Activated CD4-positive, alpha-beta T cell treated with anti-CD3 and anti-CD28 coated beads, Interleukin-2, amount 10 ng/mL, durations not matched to agents 7 days and 5 days (primary cell): ENCODE measurements at regions not wholly inside any gene's neighbourhood (a gene's known extent, or its start where the extent isn't known, plus 50 kb on each side); places are given as distances from the start of the nearest gene placed in this dataset.

ENCODE experiments used
- CTCF ChIA-PET: fragments of 350-600 bp; sonication (Branson Sonifier 250); formaldehyde crosslinking; loops from one replicate; lab custom pipeline; 2021; ENCODE audit warnings: antibody characterized with exemption; lab: Charles Lee
- POLR2A ChIA-PET: fragments of 350-600 bp; sonication (Branson Sonifier 250); formaldehyde crosslinking; loops from one replicate; lab custom pipeline; 2021; ENCODE audit warnings: antibody characterized with exemption; lab: Charles Lee
- DNase-seq: peaks from one replicate; pipeline ENCODE4 v3.0.0-alpha.2; 2020
- H3K27ac Mint-ChIP-seq: one replicate; pipeline ENCODE4 v1.8.0; 2021; ENCODE audit warnings: mild to moderate bottlenecking, moderate library complexity, mixed read lengths
- H3K27me3 Mint-ChIP-seq: one replicate; pipeline ENCODE4 v1.8.0; 2021; ENCODE audit warnings: mixed read lengths
- H3K36me3 Mint-ChIP-seq: one replicate; pipeline ENCODE4 v1.8.0; 2021; ENCODE audit warnings: low read depth, mixed read lengths
- H3K4me1 Mint-ChIP-seq: one replicate; pipeline ENCODE4 v1.8.0; 2021; ENCODE audit warnings: mixed read lengths
- H3K4me3 Mint-ChIP-seq: one replicate; pipeline ENCODE4 v1.8.0; 2021; ENCODE audit warnings: mild to moderate bottlenecking, moderate library complexity, mixed read lengths
- H3K9me3 Mint-ChIP-seq: one replicate; pipeline ENCODE4 v1.8.0; 2021; ENCODE audit warnings: mixed read lengths

- H3K4me3 Mint-ChIP-seq: no peak overlapping the region
- no peaks in the 10 kb centered on the region for H3K27me3 Mint-ChIP-seq
- no peaks in the 10 kb centered on the region for H3K36me3 Mint-ChIP-seq
- no peaks in the 10 kb centered on the region for H3K4me1 Mint-ChIP-seq
- H3K9me3 Mint-ChIP-seq: no peaks in the 10 kb centered on the region
- H3K27ac Mint-ChIP-seq: no peak overlapping the region
- ChIA-PET CTCF (no interaction called here), POLR2A (no interaction called here)
- no peak for DNase-seq
Measured at GRCh38 chr4:157964463-157964862, 208.4 kb downstream of the GASK1B start.

- H3K27ac Mint-ChIP-seq: no peak overlapping the region
- no peaks in the 10 kb centered on the region for H3K4me1 Mint-ChIP-seq
- no peak overlapping the region for H3K4me3 Mint-ChIP-seq
- no peaks in the 10 kb centered on the region for H3K9me3 Mint-ChIP-seq
- DNase-seq: no peak
- POLR2A ChIA-PET: no interaction called here
- no peaks in the 10 kb centered on the region for H3K36me3 Mint-ChIP-seq
- CTCF ChIA-PET: no interaction called here
- no peaks in the 10 kb centered on the region for H3K27me3 Mint-ChIP-seq
Measured at GRCh38 chr4:157961229-157961990, 211.4 kb downstream of the GASK1B start.

- no peak for DNase-seq
- Mint-ChIP-seq H3K4me3 (no peak overlapping the region), H3K4me1 (no peaks in the 10 kb centered on the region), H3K36me3 (no peaks in the 10 kb centered on the region), H3K27me3 (no peaks in the 10 kb centered on the region), H3K9me3 (no peaks in the 10 kb centered on the region), H3K27ac (no peak overlapping the region)
- ChIA-PET POLR2A (no interaction called here), CTCF (no interaction called here)
Measured at GRCh38 chr4:157957905-157958304, 214.9 kb downstream of the GASK1B start.

- Mint-ChIP-seq H3K27ac (no peak overlapping the region), H3K27me3 (no peaks in the 10 kb centered on the region), H3K4me3 (no peak overlapping the region), H3K36me3 (no peaks in the 10 kb centered on the region), H3K9me3 (no peaks in the 10 kb centered on the region), H3K4me1 (no peaks in the 10 kb centered on the region)
- DNase-seq: no peak
- ChIA-PET CTCF (no interaction called here), POLR2A (no interaction called here)
Measured at GRCh38 chr4:157942017-157942416, 230.8 kb downstream of the GASK1B start.

GRCh38 chr4:157934151-157934550 lies 238.7 kb downstream of the GASK1B start:
- Mint-ChIP-seq H3K27me3 (no peaks in the 10 kb centered on the region), H3K9me3 (no peaks in the 10 kb centered on the region), H3K27ac (no peak overlapping the region), H3K4me3 (no peak overlapping the region), H3K36me3 (no peaks in the 10 kb centered on the region), H3K4me1 (no peaks in the 10 kb centered on the region)
- POLR2A ChIA-PET: no interaction called here
- CTCF ChIA-PET: no interaction called here
- no peak for DNase-seq

- no peak overlapping the region for H3K4me3 Mint-ChIP-seq
- no peak for DNase-seq
- CTCF ChIA-PET: no interaction called here
- no peaks in the 10 kb centered on the region for H3K9me3 Mint-ChIP-seq
- no peaks in the 10 kb centered on the region for H3K27me3 Mint-ChIP-seq
- no peaks in the 10 kb centered on the region for H3K4me1 Mint-ChIP-seq
- POLR2A ChIA-PET: no interaction called here
- no peaks in the 10 kb centered on the region for H3K36me3 Mint-ChIP-seq
- no peak overlapping the region for H3K27ac Mint-ChIP-seq
Measured at GRCh38 chr4:157932936-157933335, 239.9 kb downstream of the GASK1B start.

- no peaks in the 10 kb centered on the region for H3K4me1 Mint-ChIP-seq
- H3K36me3 Mint-ChIP-seq: no peaks in the 10 kb centered on the region
- no peak overlapping the region for H3K27ac Mint-ChIP-seq
- no peak overlapping the region for H3K4me3 Mint-ChIP-seq
- H3K27me3 Mint-ChIP-seq: no peaks in the 10 kb centered on the region
- CTCF ChIA-PET: no interaction called here
- H3K9me3 Mint-ChIP-seq: no peaks in the 10 kb centered on the region
- POLR2A ChIA-PET: no interaction called here
- DNase-seq: no peak
Measured at GRCh38 chr4:157929486-157929885, 243.3 kb downstream of the GASK1B start.

GRCh38 chr4:157918036-157918832 lies 254.6 kb downstream of the GASK1B start:
- no peak for DNase-seq
- ChIA-PET POLR2A (no interaction called here), CTCF (no interaction called here)
- no peaks in the 10 kb centered on the region for H3K27me3 Mint-ChIP-seq
- no peaks in the 10 kb centered on the region for H3K4me1 Mint-ChIP-seq
- H3K36me3 Mint-ChIP-seq: no peaks in the 10 kb centered on the region
- H3K9me3 Mint-ChIP-seq: peaks cover 3% of the 10 kb centered on the region
- H3K4me3 Mint-ChIP-seq: no peak overlapping the region
- no peak overlapping the region for H3K27ac Mint-ChIP-seq

- H3K36me3 Mint-ChIP-seq: no peaks in the 10 kb centered on the region
- H3K4me3 Mint-ChIP-seq: no peak overlapping the region
Measured at GRCh38 chr4:157912212-157912611, 260.6 kb downstream of the GASK1B start.

GRCh38 chr4:157911662-157912061 lies 261.2 kb downstream of the GASK1B start:
- Mint-ChIP-seq H3K4me3 (no peak overlapping the region), H3K27me3 (no peaks in the 10 kb centered on the region), H3K27ac (no peak overlapping the region), H3K36me3 (no peaks in the 10 kb centered on the region), H3K9me3 (no peaks in the 10 kb centered on the region), H3K4me1 (no peaks in the 10 kb centered on the region)
- POLR2A ChIA-PET: no interaction called here
- no peak for DNase-seq
- CTCF ChIA-PET: interaction anchor here (0.6 kb wide), 1 partner anchor 1598 kb away, joined by 3 read pairs; no protein-coding TSS in a partner anchor

More at GRCh38 chr4:157912212-157912611, 260.6 kb downstream of the GASK1B start:
- Mint-ChIP-seq H3K27me3 (no peaks in the 10 kb centered on the region), H3K27ac (no peak overlapping the region), H3K4me1 (no peaks in the 10 kb centered on the region), H3K9me3 (no peaks in the 10 kb centered on the region)
- ChIA-PET CTCF (no interaction called here), POLR2A (no interaction called here)
- DNase-seq: no peak

- Mint-ChIP-seq H3K27ac (no peak overlapping the region), H3K27me3 (no peaks in the 10 kb centered on the region), H3K4me3 (no peak overlapping the region), H3K36me3 (no peaks in the 10 kb centered on the region), H3K4me1 (no peaks in the 10 kb centered on the region), H3K9me3 (no peaks in the 10 kb centered on the region)
- ChIA-PET CTCF (no interaction called here), POLR2A (no interaction called here)
- no peak for DNase-seq
Measured at GRCh38 chr4:157908691-157909090, 264.1 kb downstream of the GASK1B start.

GRCh38 chr4:157908031-157908430 lies 264.8 kb downstream of the GASK1B start:
- Mint-ChIP-seq H3K9me3 (no peaks in the 10 kb centered on the region), H3K27me3 (no peaks in the 10 kb centered on the region), H3K4me3 (no peak overlapping the region), H3K27ac (no peak overlapping the region), H3K36me3 (no peaks in the 10 kb centered on the region), H3K4me1 (no peaks in the 10 kb centered on the region)
- POLR2A ChIA-PET: no interaction called here
- no peak for DNase-seq
- CTCF ChIA-PET: interaction anchor here (0.6 kb wide), 1 partner anchor 46 kb away, joined by 3 read pairs; no protein-coding TSS in a partner anchor

GRCh38 chr4:157907226-157907946 lies 265.4 kb downstream of the GASK1B start:
- no peaks in the 10 kb centered on the region for H3K36me3 Mint-ChIP-seq
- no peak overlapping the region for H3K27ac Mint-ChIP-seq
- no peak for DNase-seq
- H3K9me3 Mint-ChIP-seq: no peaks in the 10 kb centered on the region
- no peaks in the 10 kb centered on the region for H3K27me3 Mint-ChIP-seq
- no peaks in the 10 kb centered on the region for H3K4me1 Mint-ChIP-seq
- ChIA-PET POLR2A (no interaction called here), CTCF (no interaction called here)
- H3K4me3 Mint-ChIP-seq: no peak overlapping the region
